Transverse colon (tissue), 3 donors: ENCODE measurements at regions not wholly inside any gene's neighbourhood (a gene's known extent, or its start where the extent isn't known, plus 50 kb on each side); places are given as distances from the start of the nearest gene placed in this dataset.

ENCODE experiments used
- CTCF ChIP-seq, 5 experiments: fragments of 200-600 bp in 3 of 5; fragments of 450-650 bp in 2 of 5; sonication (generic) in 3 of 5; IDR thresholded peaks; 1 replicate in 2 of 5; 2 replicates in 3 of 5; pipeline ENCODE4 v1.5.1; 2016 to 2017; ENCODE audit warnings: antibody characterized with exemption in 5 of 5, inconsistent platforms in 3 of 5, mild to moderate bottlenecking in 2 of 5, moderate library complexity in 1 of 5
- EP300 ChIP-seq: sonication (generic); formaldehyde crosslinking; IDR thresholded peaks from one replicate; pipeline ENCODE4 v1.6.1; 2017; ENCODE audit warnings: antibody characterized with exemption, low read depth
- POLR2A ChIP-seq: fragments of 450-650 bp; IDR thresholded peaks from one replicate; pipeline ENCODE4 v1.6.1; 2016; ENCODE audit warnings: antibody characterized with exemption, mild to moderate bottlenecking, moderate library complexity

GRCh38 chrX:97842468-97843199, 958.9 kb downstream of the RPA4 start:
- TF ChIP-seq CTCF (IDR thresholded peaks at IDR 0.05) (no peak), EP300 (no peak), POLR2A (no peak)
